Bronchial epithelial cell (primary cell): ENCODE measurements at regions not wholly inside any gene's neighbourhood (a gene's known extent, or its start where the extent isn't known, plus 50 kb on each side); places are given as distances from the start of the nearest gene placed in this dataset.

Experiments
- DNase-seq: peaks from one replicate; pipeline ENCODE4 v3.0.0-alpha.2; 2010; ENCODE audit warnings: low read depth
- FAIRE-seq: peaks from 2 replicates; lab custom pipeline; 2011; peaks lifted over from hg19 to GRCh38; lab: Jason Lieb, UNC
- H3K27me3 ChIP-seq: 2 replicates; pipeline ENCODE4 v1.5.1; 2011; ENCODE audit warnings: low read length; ENCODE audit not compliant: control insufficient read depth, insufficient read depth
- H3K36me3 ChIP-seq: 2 replicates; pipeline ENCODE4 v1.5.1; 2011; ENCODE audit warnings: low read length; ENCODE audit not compliant: control insufficient read depth, insufficient read depth
- H3K4me3 ChIP-seq: 2 replicates; pipeline ENCODE4 v1.5.1; 2011; ENCODE audit warnings: mild to moderate bottlenecking, low read depth, low read length, control low read depth
- TF ChIP-seq, protein P1 (sequence below): IDR thresholded peaks from 2 replicates; pipeline ENCODE4 v1.5.1; 2011; ENCODE audit warnings: mild to moderate bottlenecking, moderate library complexity, low read length, control low read depth, inconsistent platforms; ENCODE audit not compliant: insufficient read depth, severe bottlenecking

DNA sequence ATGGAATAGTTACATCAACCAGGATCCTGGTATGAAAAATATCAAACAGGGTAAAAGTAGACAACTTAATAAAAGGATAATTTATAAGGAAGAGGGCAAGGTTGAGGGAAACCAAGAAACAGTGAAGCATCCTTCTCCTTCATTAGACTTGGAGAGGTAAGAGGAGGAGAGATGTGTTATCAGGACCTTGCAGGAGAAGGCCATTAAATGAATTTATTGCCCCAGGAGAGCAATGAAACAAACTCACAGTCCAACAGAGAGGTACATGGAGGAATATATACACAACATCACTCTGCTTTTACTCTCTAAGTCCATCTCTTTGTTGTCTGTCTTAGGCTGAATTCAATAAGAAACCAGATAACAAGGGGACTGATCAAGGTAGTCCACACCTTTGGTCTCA is 966.2 kb downstream of the SORCS1 start:
- DNase-seq = no peak
- H3K4me3 ChIP-seq = no peak overlapping the region
- H3K27me3 ChIP-seq = no peaks in the 10 kb centered on the region
- H3K36me3 ChIP-seq = no peaks in the 10 kb centered on the region
- TF ChIP-seq, protein P1, sequence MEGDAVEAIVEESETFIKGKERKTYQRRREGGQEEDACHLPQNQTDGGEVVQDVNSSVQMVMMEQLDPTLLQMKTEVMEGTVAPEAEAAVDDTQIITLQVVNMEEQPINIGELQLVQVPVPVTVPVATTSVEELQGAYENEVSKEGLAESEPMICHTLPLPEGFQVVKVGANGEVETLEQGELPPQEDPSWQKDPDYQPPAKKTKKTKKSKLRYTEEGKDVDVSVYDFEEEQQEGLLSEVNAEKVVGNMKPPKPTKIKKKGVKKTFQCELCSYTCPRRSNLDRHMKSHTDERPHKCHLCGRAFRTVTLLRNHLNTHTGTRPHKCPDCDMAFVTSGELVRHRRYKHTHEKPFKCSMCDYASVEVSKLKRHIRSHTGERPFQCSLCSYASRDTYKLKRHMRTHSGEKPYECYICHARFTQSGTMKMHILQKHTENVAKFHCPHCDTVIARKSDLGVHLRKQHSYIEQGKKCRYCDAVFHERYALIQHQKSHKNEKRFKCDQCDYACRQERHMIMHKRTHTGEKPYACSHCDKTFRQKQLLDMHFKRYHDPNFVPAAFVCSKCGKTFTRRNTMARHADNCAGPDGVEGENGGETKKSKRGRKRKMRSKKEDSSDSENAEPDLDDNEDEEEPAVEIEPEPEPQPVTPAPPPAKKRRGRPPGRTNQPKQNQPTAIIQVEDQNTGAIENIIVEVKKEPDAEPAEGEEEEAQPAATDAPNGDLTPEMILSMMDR = no peak
- FAIRE-seq = no peak

DNA sequence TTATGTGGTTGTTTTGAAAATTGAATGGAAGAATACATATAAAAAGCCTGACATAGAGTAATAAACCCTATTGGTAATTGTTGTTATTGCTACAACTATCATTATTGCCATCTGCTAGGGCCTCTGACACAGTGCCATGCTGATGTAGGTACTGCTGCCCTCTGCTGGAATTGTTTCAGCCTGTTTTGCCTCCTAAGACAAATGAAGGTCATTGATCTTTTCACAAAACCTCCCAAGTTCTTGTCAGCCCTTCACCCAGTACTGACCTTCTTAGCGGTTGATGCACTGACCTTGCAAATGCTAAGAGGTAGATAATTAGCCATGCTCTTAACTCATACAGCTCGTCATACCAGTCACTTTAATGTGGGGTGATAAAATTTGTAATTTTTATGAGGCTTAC is 975.2 kb downstream of the SORCS1 start:
- TF ChIP-seq, protein P1 = peak; percentile 67
- FAIRE-seq = no peak
- peak; percentile 51 for DNase-seq
- H3K36me3 ChIP-seq = no peaks in the 10 kb centered on the region
- H3K27me3 ChIP-seq = no peaks in the 10 kb centered on the region
- H3K4me3 ChIP-seq = no peak overlapping the region

GRCh38 chr10:106185951-106186350 is 978.6 kb downstream of the SORCS1 start:
- Histone ChIP-seq H3K36me3 (no peaks in the 10 kb centered on the region), H3K4me3 (no peak overlapping the region), H3K27me3 (no peaks in the 10 kb centered on the region)
- FAIRE-seq (no peak), DNase-seq (no peak)
- TF ChIP-seq, protein P1 = no peak

DNA sequence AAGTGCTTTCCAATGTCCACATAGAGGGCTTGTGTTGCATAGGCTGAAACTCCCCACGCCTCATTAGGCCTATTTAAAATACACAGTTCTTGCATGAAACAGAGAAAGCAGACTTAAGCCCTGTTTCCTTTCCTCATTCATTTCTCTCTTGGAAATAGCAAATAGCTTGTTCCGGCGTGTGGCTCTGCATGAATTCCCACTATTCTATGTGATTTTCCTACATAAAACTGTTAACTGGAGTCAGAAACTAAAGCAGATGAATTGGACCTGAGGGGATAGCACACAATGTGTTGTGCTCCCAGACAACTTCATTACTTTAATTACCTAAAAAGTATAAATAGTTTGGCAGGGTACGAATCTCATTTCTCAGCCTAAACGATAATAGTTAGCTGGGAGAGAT is 981.5 kb downstream of the SORCS1 start:
- DNase-seq = no peak
- H3K36me3 ChIP-seq = no peaks in the 10 kb centered on the region
- no peaks in the 10 kb centered on the region for H3K27me3 ChIP-seq
- TF ChIP-seq, protein P1 = no peak
- no peak overlapping the region for H3K4me3 ChIP-seq
- FAIRE-seq = no peak

GRCh38 chr10:106182542-106182941 is 982.0 kb downstream of the SORCS1 start:
- FAIRE-seq (no peak), DNase-seq (peak; percentile 10)
- TF ChIP-seq, protein P1 = no peak
- Histone ChIP-seq H3K4me3 (no peak overlapping the region), H3K36me3 (no peaks in the 10 kb centered on the region), H3K27me3 (no peaks in the 10 kb centered on the region)

DNA sequence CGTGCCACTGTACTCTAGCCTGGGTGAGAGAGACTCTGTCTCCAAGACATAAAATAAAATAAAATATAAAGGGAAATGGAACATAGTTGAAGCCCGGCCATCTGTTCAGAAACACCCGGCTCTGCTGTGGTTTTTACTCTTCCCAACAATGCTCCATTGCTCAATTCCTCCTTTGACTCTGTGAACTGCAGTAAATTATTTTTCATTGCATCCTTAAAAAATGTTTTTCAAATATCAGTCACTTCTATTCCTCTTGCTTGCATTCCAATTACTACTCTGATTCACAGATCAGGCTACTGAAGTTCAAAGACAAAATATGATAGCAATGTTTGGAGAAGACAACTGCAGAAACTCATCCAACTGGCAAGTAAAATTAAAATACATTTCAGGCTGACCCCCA is 983.0 kb downstream of the SORCS1 start:
- Histone ChIP-seq H3K4me3 (no peak overlapping the region), H3K27me3 (no peaks in the 10 kb centered on the region), H3K36me3 (no peaks in the 10 kb centered on the region)
- DNase-seq (no peak), FAIRE-seq (no peak)
- TF ChIP-seq, protein P1 = no peak
